ENCODE measurements at regions not wholly inside any gene's neighbourhood (a gene's known extent, or its start where the extent isn't known, plus 50 kb on each side); places are given as distances from the start of the nearest gene placed in this dataset.
A peak's percentile ranks its signal among the peaks of the same experiment; 100 is the strongest.

- Histone ChIP-seq H2AK5ac (ENCODE audit: low read depth, low read length) (no peak overlapping the region), H3K14ac (ENCODE audit: low read length) (no peak overlapping the region), H3K4ac (ENCODE audit: low read length) (no peak overlapping the region), H4K91ac (ENCODE audit: low read depth, low read length, poor library complexity) (no peak overlapping the region), H3K79me1 (ENCODE audit: low read depth, low read length) (peaks cover 2% of the 10 kb centered on the region), H2BK5ac (ENCODE audit: low read length) (no peak overlapping the region), H3K4me2 (ENCODE audit: insufficient read depth, low read length, poor library complexity, severe bottlenecking) (no peak overlapping the region), H3K23ac (ENCODE audit: low read depth, low read length, poor library complexity) (no peak overlapping the region), H3K27me3 (ENCODE audit: control insufficient read depth in 3 of 3, insufficient read depth in 3 of 3, low read depth in 1 of 3, low read length in 3 of 3) (no peaks in the 10 kb centered on the region), H3K4me3 (ENCODE audit: low read length in 2 of 2) (no peak overlapping the region), H3K9ac (ENCODE audit: low read depth, low read length, poor library complexity) (no peak overlapping the region), H2BK15ac (ENCODE audit: low read length) (no peak overlapping the region), H2BK120ac (ENCODE audit: low read depth, low read length) (no peak overlapping the region), H2BK12ac (ENCODE audit: low read length) (no peak overlapping the region), H2AFZ (ENCODE audit: low read length) (no peak overlapping the region), H4K8ac (ENCODE audit: low read depth, low read length) (no peak overlapping the region), H3K9me3 (replicated peaks in 1 of 2; ENCODE audit: control insufficient read depth in 2 of 2, insufficient read depth in 1 of 2, low read depth in 1 of 2, low read length in 2 of 2) (no peaks in the 10 kb centered on the region), H3K27ac (replicated peaks; ENCODE audit: low read length) (no peak overlapping the region), H3K4me1 (ENCODE audit: control insufficient read depth in 2 of 2, insufficient read depth in 1 of 2, low read depth in 1 of 2, low read length in 2 of 2) (peaks cover 0 to 9% of the 10 kb centered on the region in 2 donors), H3K36me3 (replicated peaks in 1 of 2; ENCODE audit: control insufficient read depth in 2 of 2, insufficient read depth in 2 of 2, low read length in 2 of 2) (no peaks in the 10 kb centered on the region), H3K18ac (ENCODE audit: low read length) (no peak overlapping the region)
- WGBS, 2 donors (ENCODE audit: extremely low coverage in 2 of 2, insufficient read length in 2 of 2, insufficient replicate concordance in 1 of 2) = no CpG with 5 or more reads among the region's 2 CpGs
- DNase-seq (ENCODE audit: low spot score) = no peak
Observed at GRCh38 chr5:58066076-58066475, 393.8 kb downstream of the PLK2 start.

GRCh38 chr5:58064801-58065200 is 395.1 kb downstream of the PLK2 start:
- H2AFZ ChIP-seq (ENCODE audit: low read length) = no peak overlapping the region
- no peak overlapping the region for H3K4ac ChIP-seq (ENCODE audit: low read length)
- no peak overlapping the region for H3K27ac ChIP-seq (replicated peaks; ENCODE audit: low read length)
- no peak overlapping the region for H3K18ac ChIP-seq (ENCODE audit: low read length)
- no peak overlapping the region for H2AK5ac ChIP-seq (ENCODE audit: low read depth, low read length)
- no peak for DNase-seq (ENCODE audit: low spot score)
- no peak overlapping the region for H3K4me3 ChIP-seq (ENCODE audit: low read length in 2 of 2)
- H2BK12ac ChIP-seq (ENCODE audit: low read length) = no peak overlapping the region
- no peaks in the 10 kb centered on the region for H3K36me3 ChIP-seq (replicated peaks in 1 of 2; ENCODE audit: control insufficient read depth in 2 of 2, insufficient read depth in 2 of 2, low read length in 2 of 2)
- no peak overlapping the region for H4K91ac ChIP-seq (ENCODE audit: low read depth, low read length, poor library complexity)
- H3K4me1 ChIP-seq (ENCODE audit: control insufficient read depth in 2 of 2, insufficient read depth in 1 of 2, low read depth in 1 of 2, low read length in 2 of 2) = peaks cover 0 to 3% of the 10 kb centered on the region in 2 donors
- H3K79me1 ChIP-seq (ENCODE audit: low read depth, low read length) = peaks cover 2% of the 10 kb centered on the region
- no peak overlapping the region for H2BK120ac ChIP-seq (ENCODE audit: low read depth, low read length)
- H3K14ac ChIP-seq (ENCODE audit: low read length) = no peak overlapping the region
- no peak overlapping the region for H2BK15ac ChIP-seq (ENCODE audit: low read length)
- H3K4me2 ChIP-seq (ENCODE audit: insufficient read depth, low read length, poor library complexity, severe bottlenecking) = no peak overlapping the region
- WGBS, 2 donors (ENCODE audit: extremely low coverage in 2 of 2, insufficient read length in 2 of 2, insufficient replicate concordance in 1 of 2) = no CpG with 5 or more reads among the region's 2 CpGs
- H3K23ac ChIP-seq (ENCODE audit: low read depth, low read length, poor library complexity) = no peak overlapping the region
- H4K8ac ChIP-seq (ENCODE audit: low read depth, low read length) = no peak overlapping the region
- H2BK5ac ChIP-seq (ENCODE audit: low read length) = no peak overlapping the region
- H3K9ac ChIP-seq (ENCODE audit: low read depth, low read length, poor library complexity) = no peak overlapping the region
- H3K27me3 ChIP-seq (ENCODE audit: control insufficient read depth in 3 of 3, insufficient read depth in 3 of 3, low read depth in 1 of 3, low read length in 3 of 3) = no peaks in the 10 kb centered on the region
- no peaks in the 10 kb centered on the region for H3K9me3 ChIP-seq (replicated peaks in 1 of 2; ENCODE audit: control insufficient read depth in 2 of 2, insufficient read depth in 1 of 2, low read depth in 1 of 2, low read length in 2 of 2)

DNA sequence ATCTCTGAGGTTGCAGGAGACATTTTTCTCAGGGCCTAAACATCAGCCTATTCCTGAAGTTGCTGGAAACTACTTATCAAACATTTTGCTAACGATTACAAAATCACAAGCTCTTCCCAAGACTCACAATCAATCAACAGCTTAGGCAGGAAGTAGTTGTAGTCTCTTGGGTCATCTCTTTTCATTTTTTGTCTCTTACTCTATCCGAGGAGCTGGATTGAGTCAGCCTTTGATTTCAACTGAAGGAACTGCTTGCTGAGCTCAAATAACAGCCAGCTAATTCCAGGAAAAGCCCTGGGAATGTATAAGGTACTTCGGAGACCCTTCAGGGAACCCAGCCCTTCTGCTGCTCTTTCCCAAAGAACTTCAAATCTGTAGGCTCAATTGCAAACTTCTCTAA is 398.9 kb downstream of the PLK2 start:
- no peak for DNase-seq (ENCODE audit: low spot score)
- no peak overlapping the region for H2BK5ac ChIP-seq (ENCODE audit: low read length)
- no CpG with 5 or more reads among the region's 3 CpGs for WGBS, 2 donors (ENCODE audit: extremely low coverage in 2 of 2, insufficient read length in 2 of 2, insufficient replicate concordance in 1 of 2)
- H3K9ac ChIP-seq (ENCODE audit: low read depth, low read length, poor library complexity) = no peak overlapping the region
- no peak overlapping the region for H3K27ac ChIP-seq (replicated peaks; ENCODE audit: low read length)
- H2BK120ac ChIP-seq (ENCODE audit: low read depth, low read length) = no peak overlapping the region
- no peak overlapping the region for H3K4ac ChIP-seq (ENCODE audit: low read length)
- H3K18ac ChIP-seq (ENCODE audit: low read length) = no peak overlapping the region
- H2BK15ac ChIP-seq (ENCODE audit: low read length) = no peak overlapping the region
- no peaks in the 10 kb centered on the region for H3K36me3 ChIP-seq (replicated peaks in 1 of 2; ENCODE audit: control insufficient read depth in 2 of 2, insufficient read depth in 2 of 2, low read length in 2 of 2)
- H4K91ac ChIP-seq (ENCODE audit: low read depth, low read length, poor library complexity) = no peak overlapping the region
- H3K79me1 ChIP-seq (ENCODE audit: low read depth, low read length) = no peaks in the 10 kb centered on the region
- H3K27me3 ChIP-seq (ENCODE audit: control insufficient read depth in 3 of 3, insufficient read depth in 3 of 3, low read depth in 1 of 3, low read length in 3 of 3) = no peaks in the 10 kb centered on the region
- H2AK5ac ChIP-seq (ENCODE audit: low read depth, low read length) = no peak overlapping the region
- H4K8ac ChIP-seq (ENCODE audit: low read depth, low read length) = no peak overlapping the region
- no peak overlapping the region for H3K4me2 ChIP-seq (ENCODE audit: insufficient read depth, low read length, poor library complexity, severe bottlenecking)
- peak overlapping the region; percentile 74 for H2AFZ ChIP-seq (ENCODE audit: low read length)
- H3K9me3 ChIP-seq (replicated peaks in 1 of 2; ENCODE audit: control insufficient read depth in 2 of 2, insufficient read depth in 1 of 2, low read depth in 1 of 2, low read length in 2 of 2) = peaks cover 0 to 8% of the 10 kb centered on the region in 2 donors
- peaks cover 0 to 3% of the 10 kb centered on the region in 2 donors for H3K4me1 ChIP-seq (ENCODE audit: control insufficient read depth in 2 of 2, insufficient read depth in 1 of 2, low read depth in 1 of 2, low read length in 2 of 2)
- no peak overlapping the region for H3K4me3 ChIP-seq (ENCODE audit: low read length in 2 of 2)
- H3K14ac ChIP-seq (ENCODE audit: low read length) = no peak overlapping the region
- H2BK12ac ChIP-seq (ENCODE audit: low read length) = no peak overlapping the region
- H3K23ac ChIP-seq (ENCODE audit: low read depth, low read length, poor library complexity) = no peak overlapping the region

GRCh38 chr5:58057324-58057723 is 402.6 kb downstream of the PLK2 start:
- H4K91ac ChIP-seq (ENCODE audit: low read depth, low read length, poor library complexity) = no peak overlapping the region
- H3K79me1 ChIP-seq (ENCODE audit: low read depth, low read length) = no peaks in the 10 kb centered on the region
- no peak overlapping the region for H3K14ac ChIP-seq (ENCODE audit: low read length)
- no peak overlapping the region for H3K9ac ChIP-seq (ENCODE audit: low read depth, low read length, poor library complexity)
- no peak overlapping the region for H3K27ac ChIP-seq (replicated peaks; ENCODE audit: low read length)
- no peak overlapping the region for H3K23ac ChIP-seq (ENCODE audit: low read depth, low read length, poor library complexity)
- peaks cover 0 to 8% of the 10 kb centered on the region in 2 donors for H3K9me3 ChIP-seq (replicated peaks in 1 of 2; ENCODE audit: control insufficient read depth in 2 of 2, insufficient read depth in 1 of 2, low read depth in 1 of 2, low read length in 2 of 2)
- H3K4me3 ChIP-seq (ENCODE audit: low read length in 2 of 2) = no peak overlapping the region
- H2BK15ac ChIP-seq (ENCODE audit: low read length) = no peak overlapping the region
- no peaks in the 10 kb centered on the region for H3K36me3 ChIP-seq (replicated peaks in 1 of 2; ENCODE audit: control insufficient read depth in 2 of 2, insufficient read depth in 2 of 2, low read length in 2 of 2)
- no peak overlapping the region for H2AFZ ChIP-seq (ENCODE audit: low read length)
- H3K4me1 ChIP-seq (ENCODE audit: control insufficient read depth in 2 of 2, insufficient read depth in 1 of 2, low read depth in 1 of 2, low read length in 2 of 2) = peaks cover 0 to 3% of the 10 kb centered on the region in 2 donors
- no peak overlapping the region for H3K18ac ChIP-seq (ENCODE audit: low read length)
- DNase-seq (ENCODE audit: low spot score) = no peak
- no peaks in the 10 kb centered on the region for H3K27me3 ChIP-seq (ENCODE audit: control insufficient read depth in 3 of 3, insufficient read depth in 3 of 3, low read depth in 1 of 3, low read length in 3 of 3)
- WGBS, 2 donors (ENCODE audit: extremely low coverage in 2 of 2, insufficient read length in 2 of 2, insufficient replicate concordance in 1 of 2) = no CpG with 5 or more reads among the region's 4 CpGs
- no peak overlapping the region for H4K8ac ChIP-seq (ENCODE audit: low read depth, low read length)
- no peak overlapping the region for H2AK5ac ChIP-seq (ENCODE audit: low read depth, low read length)
- H3K4ac ChIP-seq (ENCODE audit: low read length) = no peak overlapping the region
- no peak overlapping the region for H3K4me2 ChIP-seq (ENCODE audit: insufficient read depth, low read length, poor library complexity, severe bottlenecking)
- H2BK5ac ChIP-seq (ENCODE audit: low read length) = no peak overlapping the region
- H2BK120ac ChIP-seq (ENCODE audit: low read depth, low read length) = no peak overlapping the region
- no peak overlapping the region for H2BK12ac ChIP-seq (ENCODE audit: low read length)

Data from neuronal stem cell (in vitro differentiated cells).